ENCODE measurements at regions not wholly inside any gene's neighbourhood (a gene's known extent, or its start where the extent isn't known, plus 50 kb on each side); places are given as distances from the start of the nearest gene placed in this dataset.

DNA sequence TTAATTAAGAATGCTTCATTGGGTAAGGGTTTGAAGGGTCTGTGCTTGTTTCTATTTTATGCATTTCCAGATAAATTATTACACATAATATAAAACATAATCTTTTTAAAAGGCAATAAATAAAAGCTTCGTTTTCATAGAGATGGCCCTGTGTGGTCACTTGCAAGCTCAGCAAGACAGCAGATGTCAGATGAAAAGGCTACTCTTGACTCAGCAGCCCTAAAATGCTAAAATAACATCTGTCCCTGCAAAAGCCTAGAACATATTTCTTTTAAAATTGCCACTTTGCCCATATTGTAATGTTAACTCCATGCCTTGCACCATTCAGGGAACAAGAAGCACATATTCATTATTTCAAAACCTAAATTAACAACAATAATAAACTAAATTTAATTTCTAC is 349.4 kb downstream of the CNTN3 start:
- Histone ChIP-seq H4K20me1 (ENCODE audit: insufficient read depth, low read length) (no peaks in the 10 kb centered on the region), H3K9me2 (ENCODE audit: low read depth, low read length) (no peaks in the 10 kb centered on the region), H3K4me1 (ENCODE audit: insufficient read depth, low read length, severe bottlenecking) (no peaks in the 10 kb centered on the region), H3K27me3 (ENCODE audit: insufficient read depth, low read length) (no peaks in the 10 kb centered on the region), H3K9ac (ENCODE audit: low read length) (no peak overlapping the region), H3K9me3 (ENCODE audit: low read length) (no peaks in the 10 kb centered on the region), H3K36me3 (ENCODE audit: insufficient read depth, low read length) (no peaks in the 10 kb centered on the region), H3K27ac (ENCODE audit: low read depth, low read length, poor library complexity, severe bottlenecking) (no peak overlapping the region), H3K4me2 (ENCODE audit: low read length) (no peak overlapping the region), H2AFZ (ENCODE audit: low read length) (no peak overlapping the region), H3K79me2 (ENCODE audit: insufficient read depth, low read length) (no peaks in the 10 kb centered on the region), H3F3A (ENCODE audit: insufficient read depth, low read length) (no peaks in the 10 kb centered on the region), H3K4me3 (ENCODE audit: low read depth, low read length, poor library complexity, severe bottlenecking) (no peak overlapping the region)
- TF ChIP-seq, protein P1, sequence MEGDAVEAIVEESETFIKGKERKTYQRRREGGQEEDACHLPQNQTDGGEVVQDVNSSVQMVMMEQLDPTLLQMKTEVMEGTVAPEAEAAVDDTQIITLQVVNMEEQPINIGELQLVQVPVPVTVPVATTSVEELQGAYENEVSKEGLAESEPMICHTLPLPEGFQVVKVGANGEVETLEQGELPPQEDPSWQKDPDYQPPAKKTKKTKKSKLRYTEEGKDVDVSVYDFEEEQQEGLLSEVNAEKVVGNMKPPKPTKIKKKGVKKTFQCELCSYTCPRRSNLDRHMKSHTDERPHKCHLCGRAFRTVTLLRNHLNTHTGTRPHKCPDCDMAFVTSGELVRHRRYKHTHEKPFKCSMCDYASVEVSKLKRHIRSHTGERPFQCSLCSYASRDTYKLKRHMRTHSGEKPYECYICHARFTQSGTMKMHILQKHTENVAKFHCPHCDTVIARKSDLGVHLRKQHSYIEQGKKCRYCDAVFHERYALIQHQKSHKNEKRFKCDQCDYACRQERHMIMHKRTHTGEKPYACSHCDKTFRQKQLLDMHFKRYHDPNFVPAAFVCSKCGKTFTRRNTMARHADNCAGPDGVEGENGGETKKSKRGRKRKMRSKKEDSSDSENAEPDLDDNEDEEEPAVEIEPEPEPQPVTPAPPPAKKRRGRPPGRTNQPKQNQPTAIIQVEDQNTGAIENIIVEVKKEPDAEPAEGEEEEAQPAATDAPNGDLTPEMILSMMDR (IDR thresholded peaks at IDR 0.05; ENCODE audit: low read length), result no peak
- no peak for TF ChIP-seq EZH2 (IDR thresholded peaks at IDR 0.05; ENCODE audit: borderline replicate concordance, low read length)

DNA sequence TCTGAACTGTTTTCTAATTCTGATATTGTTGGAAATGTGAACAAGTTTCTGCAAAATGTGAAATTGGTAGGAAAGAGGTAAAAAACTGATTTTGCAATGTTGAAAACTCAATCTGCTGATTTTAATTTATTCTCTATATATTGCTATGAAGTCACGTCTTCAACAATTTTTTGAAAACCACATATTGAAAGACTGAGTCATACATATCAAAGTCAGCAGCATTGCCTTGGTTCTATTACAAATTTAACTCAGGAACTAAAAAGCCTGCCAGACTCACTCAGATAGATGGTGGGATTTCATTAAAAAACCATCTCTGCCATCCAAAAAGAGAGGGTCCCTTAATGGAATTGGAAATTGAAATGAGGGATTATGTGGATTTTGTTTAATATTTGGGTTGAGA is 351.4 kb downstream of the CNTN3 start:
- H3K27me3 ChIP-seq (ENCODE audit: insufficient read depth, low read length), result no peaks in the 10 kb centered on the region
- H3K9me2 ChIP-seq (ENCODE audit: low read depth, low read length), result no peaks in the 10 kb centered on the region
- no peak overlapping the region for H3K4me2 ChIP-seq (ENCODE audit: low read length)
- no peaks in the 10 kb centered on the region for H3F3A ChIP-seq (ENCODE audit: insufficient read depth, low read length)
- no peak overlapping the region for H2AFZ ChIP-seq (ENCODE audit: low read length)
- no peaks in the 10 kb centered on the region for H4K20me1 ChIP-seq (ENCODE audit: insufficient read depth, low read length)
- H3K9me3 ChIP-seq (ENCODE audit: low read length), result no peaks in the 10 kb centered on the region
- no peak overlapping the region for H3K4me3 ChIP-seq (ENCODE audit: low read depth, low read length, poor library complexity, severe bottlenecking)
- H3K79me2 ChIP-seq (ENCODE audit: insufficient read depth, low read length), result no peaks in the 10 kb centered on the region
- no peak overlapping the region for H3K27ac ChIP-seq (ENCODE audit: low read depth, low read length, poor library complexity, severe bottlenecking)
- no peak for TF ChIP-seq EZH2 (IDR thresholded peaks at IDR 0.05; ENCODE audit: borderline replicate concordance, low read length)
- TF ChIP-seq, protein P1 (IDR thresholded peaks at IDR 0.05; ENCODE audit: low read length), result no peak
- H3K36me3 ChIP-seq (ENCODE audit: insufficient read depth, low read length), result no peaks in the 10 kb centered on the region
- H3K4me1 ChIP-seq (ENCODE audit: insufficient read depth, low read length, severe bottlenecking), result no peaks in the 10 kb centered on the region
- H3K9ac ChIP-seq (ENCODE audit: low read length), result no peak overlapping the region

- H3K27me3 ChIP-seq (ENCODE audit: insufficient read depth, low read length), result no peaks in the 10 kb centered on the region
- H3K9ac ChIP-seq (ENCODE audit: low read length), result no peak overlapping the region
These were observed 381.4 kb downstream of the CNTN3 start for GRCh38 chr3:74233091-74233490.

More at GRCh38 chr3:74233091-74233490, 381.4 kb downstream of the CNTN3 start:
- H3K9me2 ChIP-seq (ENCODE audit: low read depth, low read length), result no peaks in the 10 kb centered on the region
- H3F3A ChIP-seq (ENCODE audit: insufficient read depth, low read length), result no peaks in the 10 kb centered on the region
- no peak overlapping the region for H2AFZ ChIP-seq (ENCODE audit: low read length)
- no peaks in the 10 kb centered on the region for H3K9me3 ChIP-seq (ENCODE audit: low read length)
- H3K4me1 ChIP-seq (ENCODE audit: insufficient read depth, low read length, severe bottlenecking), result no peaks in the 10 kb centered on the region
- TF ChIP-seq, protein P1 (IDR thresholded peaks at IDR 0.05; ENCODE audit: low read length), result no peak
- no peak for TF ChIP-seq EZH2 (IDR thresholded peaks at IDR 0.05; ENCODE audit: borderline replicate concordance, low read length)
- H3K79me2 ChIP-seq (ENCODE audit: insufficient read depth, low read length), result no peaks in the 10 kb centered on the region
- no peak overlapping the region for H3K4me3 ChIP-seq (ENCODE audit: low read depth, low read length, poor library complexity, severe bottlenecking)
- no peaks in the 10 kb centered on the region for H3K36me3 ChIP-seq (ENCODE audit: insufficient read depth, low read length)
- no peak overlapping the region for H3K4me2 ChIP-seq (ENCODE audit: low read length)
- H3K27ac ChIP-seq (ENCODE audit: low read depth, low read length, poor library complexity, severe bottlenecking), result no peak overlapping the region
- no peaks in the 10 kb centered on the region for H4K20me1 ChIP-seq (ENCODE audit: insufficient read depth, low read length)
